Keratinocyte (primary cell): ENCODE measurements at regions not wholly inside any gene's neighbourhood (a gene's known extent, or its start where the extent isn't known, plus 50 kb on each side); places are given as distances from the start of the nearest gene placed in this dataset.
A peak's percentile ranks its signal among the peaks of the same experiment; 100 is the strongest.

Experiments
- DNase-seq: peaks from one replicate; pipeline ENCODE4 v3.0.0-alpha.2; 2011; ENCODE audit warnings: low read depth, missing footprints, low spot score
- FAIRE-seq: peaks from 2 replicates; lab custom pipeline; 2011; peaks lifted over from hg19 to GRCh38; lab: Jason Lieb, UNC
- H2AFZ ChIP-seq: 2 replicates; pipeline ENCODE4 v1.6.0; 2012; ENCODE audit warnings: low read length, control low read depth, inconsistent platforms; ENCODE audit not compliant: control insufficient read depth
- H3K27ac ChIP-seq: 2 replicates; pipeline ENCODE4 v1.5.1; 2011; ENCODE audit warnings: low read length; ENCODE audit not compliant: control insufficient read depth, insufficient read depth
- H3K27me3 ChIP-seq: 3 replicates; pipeline ENCODE4 v1.6.0; 2011; ENCODE audit warnings: low read length; ENCODE audit not compliant: control insufficient read depth, insufficient read depth; ENCODE audit errors: extremely low read depth
- H3K36me3 ChIP-seq, 2 experiments: 2 replicates in 1 of 2; 3 replicates in 1 of 2; pipeline ENCODE4 v1.5.1; 2011; ENCODE audit warnings: low read length in 2 of 2, mild to moderate bottlenecking in 1 of 2; ENCODE audit not compliant: control insufficient read depth in 2 of 2, insufficient read depth in 2 of 2; ENCODE audit errors: extremely low read depth in 1 of 2
- H3K4me1 ChIP-seq: 3 replicates; pipeline ENCODE4 v1.5.1; 2011; ENCODE audit warnings: low read length; ENCODE audit not compliant: control insufficient read depth, insufficient read depth; ENCODE audit errors: extremely low read depth
- H3K4me2 ChIP-seq: 3 replicates; pipeline ENCODE4 v1.6.0; 2011; ENCODE audit warnings: low read depth, low read length; ENCODE audit not compliant: control insufficient read depth, insufficient read depth; ENCODE audit errors: extremely low read depth
- H3K4me3 ChIP-seq, 3 experiments: fragments of 200-600 bp in 1 of 3; sonication (generic) in 1 of 3; 2 replicates in 2 of 3; 3 replicates in 1 of 3; pipeline ENCODE4 v1.5.1; 2011 to 2016; ENCODE audit warnings: low read length in 3 of 3, mild to moderate bottlenecking in 3 of 3, control low read depth in 2 of 3, inconsistent platforms in 1 of 3, low read depth in 1 of 3, mixed read lengths in 1 of 3, mixed run types in 1 of 3, moderate library complexity in 1 of 3; ENCODE audit not compliant: control insufficient read depth in 2 of 3, insufficient read depth in 2 of 3; ENCODE audit errors: extremely low read depth in 1 of 3
- H3K79me2 ChIP-seq: 2 replicates; pipeline ENCODE4 v1.6.0; 2012; ENCODE audit warnings: low read length; ENCODE audit not compliant: control insufficient read depth, insufficient read depth
- H3K9ac ChIP-seq: 3 replicates; pipeline ENCODE4 v1.6.0; 2011; ENCODE audit warnings: low read length; ENCODE audit not compliant: control insufficient read depth, insufficient read depth; ENCODE audit errors: extremely low read depth
- H3K9me1 ChIP-seq: 3 replicates; pipeline ENCODE4 v1.6.0; 2011; ENCODE audit warnings: low read length; ENCODE audit not compliant: control insufficient read depth, insufficient read depth; ENCODE audit errors: extremely low read depth
- H3K9me3 ChIP-seq: 2 replicates; pipeline ENCODE4 v1.5.1; 2012; ENCODE audit warnings: low read depth, low read length; ENCODE audit not compliant: control insufficient read depth
- H4K20me1 ChIP-seq: 3 replicates; pipeline ENCODE4 v1.6.0; 2011; ENCODE audit warnings: low read length; ENCODE audit not compliant: control insufficient read depth, insufficient read depth; ENCODE audit errors: extremely low read depth
- CTCF ChIP-seq, 3 experiments: IDR thresholded peaks in 1 of 3; conservative IDR thresholded peaks in 1 of 3; optimal IDR thresholded peaks in 1 of 3; 2 replicates in 2 of 3; 3 replicates in 1 of 3; pipeline versions ENCODE3 to v1.5.1; 2011; ENCODE audit warnings: low read length in 3 of 3, mild to moderate bottlenecking in 3 of 3, moderate library complexity in 2 of 3, control low read depth in 1 of 3, inconsistent platforms in 1 of 3; ENCODE audit not compliant: insufficient read depth in 2 of 3; ENCODE audit errors: extremely low read depth in 1 of 3
- EZH2 ChIP-seq: IDR thresholded peaks from one replicate; pipeline ENCODE4 v1.6.1; 2012; ENCODE audit warnings: inconsistent platforms, mild to moderate bottlenecking, low read length, moderate library complexity
- dilution Hi-C: fragments of 300-500 bp; cut with MboI; formaldehyde crosslinking; loops from one replicate; pipeline ENCODE4 v1.7.0; 2020; ENCODE audit warnings: low sequenced_read_pairs; ENCODE audit not compliant: extremely low pct_ligation_motif_present

- H3K4me3 ChIP-seq: no peak overlapping the region
- no peaks in the 10 kb centered on the region for H3K27me3 ChIP-seq
- H3K27ac ChIP-seq: no peak overlapping the region
- no peak overlapping the region for H3K9ac ChIP-seq
- H2AFZ ChIP-seq: no peak overlapping the region
- dilution Hi-C loops: no loop called here
- no peaks in the 10 kb centered on the region for H3K9me1 ChIP-seq
- no peaks in the 10 kb centered on the region for H4K20me1 ChIP-seq
- no peaks in the 10 kb centered on the region for H3K36me3 ChIP-seq
- H3K4me1 ChIP-seq: peaks cover 28% of the 10 kb centered on the region
- FAIRE-seq (no peak), DNase-seq (no peak)
- H3K9me3 ChIP-seq: no peaks in the 10 kb centered on the region
- H3K79me2 ChIP-seq: no peaks in the 10 kb centered on the region
- TF ChIP-seq EZH2: no peak
- H3K4me2 ChIP-seq: no peak overlapping the region
Measured at GRCh38 chr1:207965392-207966387, 54.8 kb upstream of the CD34 start.

- dilution Hi-C loops: no loop called here
- Histone ChIP-seq H3K79me2 (no peaks in the 10 kb centered on the region), H3K9me1 (no peaks in the 10 kb centered on the region), H3K4me3 (peak overlapping the region; percentile 31 to 48 (median 47)), H3K36me3 (no peaks in the 10 kb centered on the region), H3K4me2 (peak overlapping the region; percentile 95), H3K4me1 (peaks cover 28% of the 10 kb centered on the region), H4K20me1 (no peaks in the 10 kb centered on the region), H3K27ac (peak overlapping the region; percentile 77), H3K9me3 (no peaks in the 10 kb centered on the region), H3K27me3 (peaks cover 8% of the 10 kb centered on the region), H2AFZ (peak overlapping the region; percentile 79), H3K9ac (peak overlapping the region; percentile 80)
- TF ChIP-seq EZH2 (no peak), CTCF (optimal IDR thresholded peaks at IDR 0.05 in 1 of 3, IDR thresholded peaks at IDR 0.05 in 1 of 3, conservative IDR thresholded peaks at IDR 0.05 in 1 of 3; ENCODE audit: extremely low read depth in 1 of 3, insufficient read depth in 2 of 3, low read length in 3 of 3) (no peak)
- DNase-seq (peak; percentile 69), FAIRE-seq (peak; percentile 94)
Measured at GRCh38 chr1:207964195-207964966, 53.5 kb upstream of the CD34 start.
